SK-N-DZ (cell line): ENCODE measurements at regions not wholly inside any gene's neighbourhood (a gene's known extent, or its start where the extent isn't known, plus 50 kb on each side); places are given as distances from the start of the nearest gene placed in this dataset.

Source experiments
- DNase-seq: peaks from one replicate; pipeline ENCODE4 v3.0.0-alpha.2; 2015; ENCODE audit warnings: low spot score

GRCh38 chr2:240284503-240285259, 144.2 kb upstream of the OTOS start:
- DNase-seq = no peak

DNA sequence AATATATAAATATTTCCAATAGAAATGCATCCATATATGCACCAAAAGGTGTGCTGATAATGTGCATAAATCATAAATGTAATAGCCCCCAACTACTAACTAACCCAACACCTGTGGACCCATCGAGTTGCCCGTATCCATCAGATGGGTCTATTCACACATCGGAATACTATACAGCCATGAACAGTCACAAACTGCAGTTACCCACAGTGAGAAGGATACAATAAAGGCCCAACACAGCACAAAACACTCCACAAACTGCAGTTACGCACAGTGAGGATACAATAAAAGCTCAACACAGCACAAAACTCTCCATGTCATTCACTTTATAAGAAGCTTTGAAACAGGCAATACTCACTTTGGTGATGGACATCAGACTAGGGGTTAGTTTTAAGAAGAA, 145.3 kb upstream of the OTOS start:
- DNase-seq = no peak

DNA sequence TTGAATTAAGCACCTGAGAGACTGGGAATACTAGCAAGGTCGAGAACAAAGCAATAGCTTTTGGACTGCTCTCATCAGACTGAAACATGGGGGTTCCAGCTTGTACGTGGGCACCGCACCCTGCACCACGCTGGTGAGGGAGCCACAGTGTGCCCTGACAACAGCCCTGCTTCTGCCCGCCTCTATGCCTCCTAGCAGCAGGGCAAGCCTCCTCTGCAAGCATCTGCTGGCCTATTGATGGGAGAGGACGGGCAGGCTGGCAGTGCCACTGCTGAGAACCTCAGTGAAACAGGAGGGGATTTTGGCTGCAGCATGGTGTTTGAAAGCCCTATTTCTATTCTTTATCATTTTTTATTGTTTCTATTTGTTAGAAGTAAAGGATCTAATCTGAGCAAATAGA, 146.1 kb upstream of the OTOS start:
- no peak for DNase-seq

DNA sequence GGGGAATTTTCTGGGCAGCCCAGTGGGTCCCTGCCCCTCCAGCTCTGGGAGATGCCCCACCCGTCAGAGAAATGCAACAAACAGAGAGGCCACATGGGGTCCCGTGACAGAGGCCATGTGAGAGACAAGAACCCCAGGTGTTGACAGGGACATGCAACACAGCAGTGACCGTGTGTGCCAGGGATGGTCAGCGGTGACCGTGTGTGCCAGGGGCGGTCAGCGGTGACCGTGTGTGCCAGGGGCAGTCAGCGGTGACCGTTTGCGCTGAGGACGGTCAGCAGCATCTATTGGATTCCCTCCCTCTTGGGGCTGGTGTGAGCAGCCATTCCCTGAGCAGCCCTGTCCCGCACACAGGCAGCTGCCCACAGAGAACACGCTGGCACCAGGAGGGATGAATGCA, 146.6 kb upstream of the OTOS start:
- DNase-seq = no peak

DNA sequence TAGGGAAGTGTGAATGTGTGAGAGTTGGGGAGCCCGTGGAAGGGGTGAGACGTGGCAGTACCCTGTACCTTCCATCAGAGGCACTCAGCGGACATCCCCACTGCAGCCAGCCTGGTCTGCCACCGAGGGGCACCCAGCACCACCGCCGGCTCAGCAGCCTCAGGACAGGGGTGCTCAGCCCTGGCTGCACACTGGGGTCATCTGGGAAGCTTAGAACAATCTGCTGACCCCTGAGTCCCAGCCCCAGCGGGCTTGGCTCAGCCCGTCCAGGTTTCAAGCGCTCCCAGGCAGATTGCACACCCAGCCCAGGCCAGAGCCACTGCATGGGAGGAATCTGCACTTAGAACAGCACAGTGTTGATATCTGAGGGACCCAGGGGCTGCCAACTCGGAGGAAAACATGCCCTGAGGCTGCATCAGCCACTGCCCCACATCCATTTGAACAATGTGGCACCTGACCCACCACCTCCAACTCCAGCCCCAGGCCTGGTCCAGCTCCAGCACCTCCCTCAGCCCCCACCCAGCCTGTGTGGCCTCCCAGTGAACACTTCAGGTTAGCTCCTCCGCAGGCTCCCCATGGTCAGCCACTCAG, 147.1 kb upstream of the OTOS start:
- no peak for DNase-seq

- DNase-seq = no peak
These were observed 147.4 kb upstream of the GPC1 start for GRCh38 chr2:240288087-240288521.

- DNase-seq = no peak
These were observed 145.6 kb upstream of the GPC1 start for GRCh38 chr2:240289701-240290431.

DNA sequence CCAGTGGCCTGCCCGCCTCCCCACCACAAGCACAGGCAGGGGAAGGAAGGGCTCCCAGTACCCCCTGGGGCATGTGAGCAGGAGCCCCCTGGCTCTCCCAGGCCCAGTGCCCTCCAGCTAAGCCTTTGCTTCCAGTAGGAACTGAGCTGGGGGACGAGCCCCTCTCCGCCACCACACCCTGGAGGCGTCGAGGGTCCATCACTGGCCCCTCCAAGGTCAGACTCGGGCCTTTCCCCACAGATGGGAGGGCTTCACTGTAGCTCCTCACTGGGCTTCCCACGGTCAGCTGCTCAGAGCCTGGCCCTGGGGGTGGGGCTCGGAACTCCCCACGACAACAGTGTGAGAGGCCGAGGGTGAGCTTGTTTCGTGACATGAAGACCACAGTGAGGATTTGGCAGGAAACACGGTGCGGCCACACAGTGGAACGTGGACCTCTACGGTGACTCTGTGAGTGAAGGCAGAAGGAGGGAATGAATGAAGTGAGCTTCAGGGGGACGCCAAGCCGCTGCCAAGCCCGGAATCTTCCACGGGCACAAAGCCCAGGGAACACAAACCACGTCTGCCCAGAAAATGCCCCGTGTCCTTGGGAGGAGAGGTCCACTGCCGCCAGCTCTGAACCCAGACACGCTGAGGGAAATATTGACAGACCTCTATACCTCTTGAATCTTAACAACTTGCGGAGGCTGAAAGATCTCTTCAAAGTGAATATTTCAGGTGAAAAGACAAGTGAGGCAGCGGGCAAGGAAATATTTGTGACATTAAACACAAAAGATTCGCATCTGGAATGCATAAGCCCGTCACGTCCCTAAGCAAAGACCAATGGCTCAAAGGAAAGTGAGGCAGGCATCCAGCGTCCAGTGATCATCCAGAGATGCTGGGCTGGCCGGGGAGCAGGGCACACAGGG, 144.8 kb upstream of the GPC1 start:
- no peak for DNase-seq

GRCh38 chr2:240291337-240292034, 144.0 kb upstream of the GPC1 start:
- no peak for DNase-seq

- no peak for DNase-seq
These were observed 143.4 kb upstream of the GPC1 start for GRCh38 chr2:240292035-240292574.

DNA sequence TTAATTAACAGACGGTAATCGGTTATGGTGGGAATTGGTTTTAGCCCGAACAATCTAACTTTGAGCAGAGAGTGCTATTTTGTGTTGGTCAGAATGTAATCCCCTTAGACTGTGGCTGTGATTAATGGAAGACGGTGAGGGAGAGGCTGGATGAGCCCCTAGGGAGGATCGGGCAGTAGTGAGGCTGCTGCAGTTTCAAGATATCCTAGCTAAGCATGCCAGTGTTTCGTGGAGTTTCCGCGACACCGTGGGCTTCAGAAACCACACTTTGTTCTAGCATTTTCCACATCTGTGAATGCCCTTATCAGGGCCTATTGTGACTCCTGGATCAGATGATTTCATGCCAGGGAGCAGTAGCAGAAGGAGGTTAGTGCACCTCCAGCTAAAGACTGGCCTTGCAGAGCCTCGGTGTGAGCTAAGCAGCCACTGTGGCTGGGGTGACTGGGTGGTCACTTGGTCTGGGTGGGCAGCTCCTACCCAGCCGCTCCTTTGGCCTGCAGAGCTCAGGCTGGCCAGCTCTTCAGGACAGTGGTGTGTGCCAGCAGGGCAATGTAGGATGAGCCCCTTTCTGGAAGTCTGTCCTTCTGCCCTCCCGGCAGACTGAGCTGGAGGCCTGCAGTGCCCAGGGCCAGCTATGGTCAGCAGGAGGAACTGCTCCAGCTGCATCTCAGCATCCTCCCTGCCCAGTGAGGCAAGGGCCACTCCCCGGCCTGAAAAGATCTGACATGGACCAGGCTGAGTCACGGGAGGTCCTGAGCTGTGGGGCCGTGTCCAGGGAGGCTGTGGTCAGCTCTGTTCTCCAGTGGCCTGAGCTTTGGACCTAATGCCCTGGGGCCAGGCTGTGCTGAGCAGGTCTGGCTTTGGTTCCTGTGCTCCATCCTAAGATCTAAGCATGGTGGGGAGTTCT, 142.6 kb upstream of the GPC1 start:
- DNase-seq = no peak

GRCh38 chr2:240293557-240294461, 141.7 kb upstream of the GPC1 start:
- DNase-seq = peak; percentile 68

GRCh38 chr2:240294514-240294913, 140.9 kb upstream of the GPC1 start:
- no peak for DNase-seq

GRCh38 chr2:240295256-240296103, 140.0 kb upstream of the GPC1 start:
- no peak for DNase-seq

GRCh38 chr2:240296104-240296406, 139.4 kb upstream of the GPC1 start:
- no peak for DNase-seq

DNA sequence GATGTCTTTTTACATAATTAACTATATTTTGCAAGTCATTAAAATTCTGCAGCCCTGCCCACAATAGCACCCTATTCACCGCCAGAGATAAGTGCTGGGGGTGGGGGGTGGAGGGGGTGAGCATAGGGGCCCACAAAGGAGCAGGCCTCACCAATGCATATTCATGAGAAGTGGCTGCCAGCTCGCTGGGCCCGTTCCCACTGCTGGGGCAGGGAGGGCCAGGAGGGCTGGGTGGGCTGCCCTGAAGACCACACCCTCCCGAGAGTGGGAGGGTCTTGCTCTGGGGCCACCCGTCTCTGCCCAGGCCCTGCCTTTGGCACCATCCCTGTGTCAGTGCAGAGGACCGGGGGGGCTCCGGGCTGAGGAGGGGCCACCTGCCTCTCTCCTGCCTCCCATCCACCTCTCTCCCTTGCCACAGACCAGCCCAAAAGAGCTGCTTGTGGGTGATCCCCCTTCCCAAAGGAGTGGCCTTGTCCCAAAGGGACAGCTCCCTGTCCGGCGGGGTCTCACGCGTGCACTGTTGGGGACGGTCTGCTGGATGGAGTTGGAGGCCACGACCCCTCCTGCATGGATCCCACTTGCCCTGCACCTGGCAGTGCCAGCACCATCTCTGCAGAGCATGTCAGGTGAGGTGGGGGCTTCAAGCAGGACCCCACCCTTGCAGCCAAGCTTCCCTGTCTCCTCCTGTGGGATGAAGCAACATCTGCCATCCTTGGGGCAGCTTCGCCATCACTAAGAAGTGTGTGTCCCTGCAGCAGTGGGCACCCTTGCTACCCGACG, 138.8 kb upstream of the GPC1 start:
- no peak for DNase-seq
